Upper lobe of left lung (tissue), 4 donors: ENCODE measurements at regions not wholly inside any gene's neighbourhood (a gene's known extent, or its start where the extent isn't known, plus 50 kb on each side); places are given as distances from the start of the nearest gene placed in this dataset.

ENCODE experiments used
- POLR2A ChIP-seq, 4 donors: fragments of 450-650 bp; IDR thresholded peaks; one replicate each; pipeline ENCODE4 v1.5.1; 2016 to 2017; ENCODE audit warnings: antibody characterized with exemption in 4 of 4, mild to moderate bottlenecking in 2 of 4
- POLR2AphosphoS5 ChIP-seq, 2 donors: sonication (generic); formaldehyde crosslinking; IDR thresholded peaks; one replicate each; pipeline ENCODE4 v1.5.1; 2017; ENCODE audit warnings: antibody characterized with exemption in 2 of 2
- TF ChIP-seq, protein P1 (sequence below), 6 experiments: fragments of 450-650 bp in 4 of 6; fragments of 200-600 bp in 2 of 6; sonication (generic) in 2 of 6; IDR thresholded peaks; one replicate each; pipeline ENCODE4 v1.5.1; 2016 to 2019; ENCODE audit warnings: antibody characterized with exemption in 6 of 6

DNA sequence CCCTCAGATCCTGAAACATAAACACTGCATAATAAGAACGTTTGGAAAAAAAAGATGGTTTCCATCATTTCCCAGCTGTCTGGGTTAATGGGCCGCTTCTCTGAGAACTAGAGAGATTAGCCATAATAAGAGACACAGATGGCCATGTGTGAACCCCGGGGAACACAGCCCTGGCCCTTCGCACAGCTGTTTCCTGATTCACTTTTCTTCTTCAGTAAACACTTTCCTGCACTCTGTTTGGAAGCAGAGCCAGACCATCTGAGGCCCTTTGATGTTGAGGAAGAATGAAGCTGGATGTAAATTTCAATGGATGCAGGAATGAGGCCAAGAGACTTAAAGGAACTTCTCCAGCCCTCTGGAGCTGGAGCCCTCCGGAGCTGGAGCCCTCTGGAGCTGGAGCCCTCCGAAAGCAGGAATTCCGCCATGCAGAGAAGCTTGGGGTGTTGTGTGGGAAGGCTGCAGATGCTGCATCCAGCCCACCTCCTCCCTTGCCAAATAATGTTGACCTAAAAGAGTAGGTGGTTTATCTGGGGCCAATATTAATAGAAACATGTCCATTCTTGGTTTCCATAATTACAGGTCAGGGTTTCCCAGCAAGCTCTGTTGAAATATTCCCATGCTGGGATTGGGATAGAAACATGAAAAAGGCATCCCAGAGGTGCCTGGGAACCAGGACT is 218.9 kb downstream of the NXNL2 start:
- TF ChIP-seq, protein P1, sequence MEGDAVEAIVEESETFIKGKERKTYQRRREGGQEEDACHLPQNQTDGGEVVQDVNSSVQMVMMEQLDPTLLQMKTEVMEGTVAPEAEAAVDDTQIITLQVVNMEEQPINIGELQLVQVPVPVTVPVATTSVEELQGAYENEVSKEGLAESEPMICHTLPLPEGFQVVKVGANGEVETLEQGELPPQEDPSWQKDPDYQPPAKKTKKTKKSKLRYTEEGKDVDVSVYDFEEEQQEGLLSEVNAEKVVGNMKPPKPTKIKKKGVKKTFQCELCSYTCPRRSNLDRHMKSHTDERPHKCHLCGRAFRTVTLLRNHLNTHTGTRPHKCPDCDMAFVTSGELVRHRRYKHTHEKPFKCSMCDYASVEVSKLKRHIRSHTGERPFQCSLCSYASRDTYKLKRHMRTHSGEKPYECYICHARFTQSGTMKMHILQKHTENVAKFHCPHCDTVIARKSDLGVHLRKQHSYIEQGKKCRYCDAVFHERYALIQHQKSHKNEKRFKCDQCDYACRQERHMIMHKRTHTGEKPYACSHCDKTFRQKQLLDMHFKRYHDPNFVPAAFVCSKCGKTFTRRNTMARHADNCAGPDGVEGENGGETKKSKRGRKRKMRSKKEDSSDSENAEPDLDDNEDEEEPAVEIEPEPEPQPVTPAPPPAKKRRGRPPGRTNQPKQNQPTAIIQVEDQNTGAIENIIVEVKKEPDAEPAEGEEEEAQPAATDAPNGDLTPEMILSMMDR (IDR thresholded peaks at IDR 0.05) = no peak
- TF ChIP-seq POLR2A (IDR thresholded peaks at IDR 0.05) (no peak), POLR2AphosphoS5 (IDR thresholded peaks at IDR 0.05) (peak in 1 of 2 donors; percentile 36)
